Endothelial cell of hepatic sinusoid (primary cell): ENCODE measurements at regions not wholly inside any gene's neighbourhood (a gene's known extent, or its start where the extent isn't known, plus 50 kb on each side); places are given as distances from the start of the nearest gene placed in this dataset.

Experiments used
- in situ Hi-C: cut with HindIII; loops from 2 replicates; pipeline ENCODE4 v1.10.0; 2017; ENCODE audit warnings: low sequenced_read_pairs

DNA sequence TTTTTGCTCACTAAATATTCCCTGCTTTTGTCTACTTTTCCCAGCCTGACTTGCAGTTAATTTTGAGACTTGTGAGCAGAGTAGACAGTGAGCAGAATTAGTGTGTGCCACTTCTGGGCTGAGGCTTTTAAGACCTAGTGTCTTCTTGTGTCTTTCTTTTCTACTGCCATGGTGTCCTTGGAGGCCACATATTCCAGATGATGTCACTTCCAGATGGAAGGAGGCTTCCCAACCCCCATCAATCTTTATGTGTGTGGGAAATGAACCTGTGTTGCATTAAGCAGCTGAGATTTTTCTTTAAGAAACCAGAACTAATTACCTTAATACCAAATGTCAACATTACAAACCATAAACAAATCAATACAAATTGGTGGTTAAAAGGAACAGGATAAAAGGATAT is 774.7 kb upstream of the ROBO1 start:
- in situ Hi-C loops = no loop called here

DNA sequence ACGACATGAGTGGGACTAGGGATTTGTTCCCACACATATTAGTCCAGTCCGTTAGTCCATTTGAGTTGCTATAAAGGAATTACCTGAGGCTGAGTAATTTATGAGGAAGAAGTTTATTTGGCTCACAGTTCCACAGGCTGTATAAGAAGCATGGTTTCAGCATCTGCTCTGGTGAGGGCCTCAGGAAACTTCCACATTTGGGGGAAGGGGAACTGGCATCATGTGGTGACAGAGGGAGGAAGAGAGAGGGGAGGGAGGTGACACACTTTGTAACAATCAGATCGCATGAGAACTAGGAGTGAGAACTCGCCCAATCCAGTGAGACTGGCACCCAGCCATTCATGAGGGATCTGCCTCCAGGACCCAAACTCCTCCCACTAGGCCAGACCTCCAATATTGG is 769.9 kb upstream of the ROBO1 start:
- in situ Hi-C loops = no loop called here

DNA sequence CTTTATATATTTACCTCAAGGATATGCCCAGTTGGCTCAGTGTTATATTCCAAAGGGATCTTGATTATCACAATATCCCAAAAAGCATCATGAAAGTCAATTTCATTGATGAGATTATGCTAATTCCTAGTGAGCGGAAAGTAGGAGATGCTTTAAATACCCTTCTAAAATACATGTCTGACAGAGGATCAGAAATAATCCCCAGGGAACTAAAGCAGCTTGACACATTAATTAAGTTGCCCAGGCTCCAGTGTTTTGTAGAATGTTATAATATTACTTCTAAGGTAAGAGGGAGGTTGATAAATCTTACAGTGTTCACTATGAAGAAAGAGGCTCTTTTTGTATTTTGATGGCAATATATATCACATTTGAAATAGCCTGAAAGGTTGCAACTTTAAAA is 767.5 kb upstream of the ROBO1 start:
- in situ Hi-C loops = no loop called here

DNA sequence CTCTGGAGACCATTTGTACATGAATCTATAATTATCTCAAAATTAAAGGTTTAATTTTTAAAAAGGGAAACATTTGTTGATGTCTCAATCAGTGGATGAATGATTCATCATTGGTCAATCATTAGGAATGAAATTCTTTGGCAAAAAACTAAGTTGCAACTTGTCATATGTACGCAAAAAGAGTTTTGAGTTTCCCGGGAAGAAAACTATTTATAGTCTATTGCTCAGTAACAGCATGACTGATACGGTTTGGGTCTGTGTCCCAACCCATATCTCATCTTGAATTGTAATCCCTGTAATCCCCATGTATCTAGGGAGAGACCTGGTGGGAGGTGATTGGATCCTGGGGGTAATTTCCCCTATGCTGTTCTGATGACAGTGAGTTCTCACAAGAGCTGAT is 765.8 kb upstream of the ROBO1 start:
- in situ Hi-C loops = no loop called here

DNA sequence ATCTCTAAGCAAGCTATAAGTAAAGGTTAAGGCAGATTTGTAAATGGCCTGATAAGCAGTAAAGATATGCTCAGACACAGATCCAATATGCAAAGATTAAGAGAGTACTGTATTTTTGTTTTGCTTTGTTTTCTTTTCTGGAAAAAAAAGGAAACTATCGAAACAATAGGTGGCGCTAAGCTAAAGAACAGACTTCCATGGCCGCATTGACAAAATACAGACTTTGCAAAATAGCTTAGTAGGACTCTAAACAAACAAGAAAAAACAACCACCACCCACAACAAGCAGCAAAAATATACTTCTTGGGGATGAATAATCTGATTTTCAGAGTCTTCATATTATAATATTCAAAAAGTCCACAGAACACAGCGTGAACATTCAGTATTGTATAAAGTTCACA is 758.4 kb upstream of the ROBO1 start:
- in situ Hi-C loops = no loop called here

DNA sequence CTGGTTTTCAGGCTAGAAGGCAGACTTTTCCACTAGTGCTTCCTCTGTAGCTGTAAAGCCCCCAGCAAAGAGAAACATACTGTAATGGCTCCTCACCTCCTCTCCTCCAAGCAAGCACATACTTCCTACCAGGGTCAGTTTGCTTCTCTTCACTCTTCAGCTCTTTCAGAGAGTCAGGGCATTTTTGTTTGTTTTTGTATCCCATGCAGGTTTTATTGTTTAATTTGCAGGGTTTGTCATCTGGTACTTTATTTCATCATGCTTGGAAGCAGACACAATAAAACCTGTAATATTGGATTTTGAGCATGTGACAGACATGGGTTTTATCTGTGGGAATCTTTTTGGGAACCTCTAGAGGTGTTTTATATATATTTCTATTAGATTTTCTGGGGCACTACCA is 753.3 kb upstream of the ROBO1 start:
- in situ Hi-C loops = no loop called here

DNA sequence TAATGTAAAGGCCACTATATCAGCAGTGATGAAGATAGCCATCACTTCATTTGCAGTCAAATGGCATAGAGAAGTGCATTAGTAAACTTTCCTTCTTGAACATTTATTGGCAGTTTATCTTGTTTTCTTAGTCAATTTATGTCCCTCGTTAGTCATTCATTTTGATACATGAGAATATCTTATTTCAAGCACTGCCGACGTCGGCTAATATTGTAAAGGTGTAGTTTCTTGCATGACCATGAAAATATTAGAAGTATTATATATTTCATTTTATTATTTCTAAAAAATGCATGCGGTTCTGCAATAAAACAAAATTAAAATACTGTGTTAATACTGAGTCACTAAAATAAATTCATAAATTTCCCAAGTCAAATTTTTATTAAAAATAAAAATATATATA is 751.6 kb upstream of the ROBO1 start:
- in situ Hi-C loops = no loop called here

DNA sequence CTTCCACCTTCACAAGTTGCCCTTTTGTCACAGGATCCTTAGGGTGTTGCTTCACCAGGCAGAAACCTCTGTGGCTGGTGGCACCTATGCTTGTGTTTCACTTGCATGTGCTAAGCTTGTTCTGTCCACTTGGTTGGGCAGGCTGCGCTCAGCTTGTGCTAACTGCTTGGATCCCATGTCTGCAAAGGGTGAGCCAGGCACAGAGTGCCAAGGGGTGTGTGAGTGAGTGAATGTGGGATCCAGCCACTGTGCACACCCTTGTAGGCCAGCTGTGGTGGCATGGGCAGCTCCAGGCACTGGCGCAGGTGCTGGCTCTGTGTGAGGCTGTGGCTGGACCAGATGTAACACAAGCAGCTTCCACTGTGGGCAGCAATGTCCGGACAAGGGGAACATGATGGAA is 728.7 kb upstream of the ROBO1 start:
- in situ Hi-C loops = no loop called here

DNA sequence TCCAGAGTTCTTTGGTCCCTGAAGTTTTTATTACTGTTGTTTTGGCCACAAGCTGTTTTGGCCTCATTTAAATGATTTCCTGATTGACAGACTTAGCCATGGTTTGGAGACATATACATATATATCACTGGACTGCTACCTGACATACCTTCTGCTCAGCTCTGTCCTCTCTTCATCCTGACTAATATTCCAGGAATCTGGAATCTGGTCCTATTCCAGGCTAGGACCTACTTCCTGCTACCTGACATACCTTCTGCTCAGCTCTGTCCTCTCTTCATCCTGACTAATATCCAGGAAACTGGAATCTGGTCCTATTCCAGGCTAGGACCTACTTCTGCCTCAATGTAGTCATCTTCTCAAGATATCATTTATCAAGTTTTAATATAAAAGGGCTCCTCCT is 724.4 kb upstream of the ROBO1 start:
- in situ Hi-C loops = no loop called here

DNA sequence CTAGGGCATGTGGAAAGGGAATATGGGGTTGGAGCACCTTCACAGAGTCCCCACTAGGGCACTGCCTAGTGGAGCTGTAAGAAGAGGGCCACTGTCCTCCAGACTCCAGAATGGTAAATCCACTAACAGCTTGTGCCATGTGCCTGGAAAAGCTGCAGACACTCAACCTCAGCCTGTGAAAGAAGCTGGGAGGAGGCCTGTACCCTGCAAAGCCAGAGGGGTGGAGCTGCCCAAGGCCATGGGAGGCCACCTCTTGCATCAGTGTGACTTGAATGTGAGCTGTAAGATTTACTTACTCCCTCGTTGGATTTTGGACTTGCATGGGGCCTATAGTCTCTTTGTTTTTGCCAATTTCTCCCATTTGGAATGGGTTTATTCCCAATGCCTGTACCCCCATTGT is 705.2 kb upstream of the ROBO1 start:
- in situ Hi-C loops = no loop called here

DNA sequence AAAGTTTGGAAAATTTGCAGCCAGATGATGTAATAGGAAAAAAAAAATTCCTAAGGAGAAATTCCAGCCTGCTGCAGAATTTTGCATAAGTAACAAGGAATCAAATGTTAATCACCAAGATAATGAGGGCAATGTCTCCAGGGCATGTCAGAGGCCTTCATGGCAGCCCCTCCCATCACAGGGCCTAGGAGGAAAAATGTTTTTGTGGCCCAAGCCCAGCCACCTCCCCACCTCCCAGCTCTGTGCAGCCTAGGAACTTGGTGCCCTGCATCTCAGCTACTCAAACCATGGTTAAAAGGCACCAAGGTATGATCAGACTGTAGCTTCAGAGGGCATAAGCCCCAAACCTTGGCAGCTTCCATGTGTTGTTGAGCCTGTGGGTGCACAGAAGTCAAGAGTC is 704.7 kb upstream of the ROBO1 start:
- in situ Hi-C loops = no loop called here

DNA sequence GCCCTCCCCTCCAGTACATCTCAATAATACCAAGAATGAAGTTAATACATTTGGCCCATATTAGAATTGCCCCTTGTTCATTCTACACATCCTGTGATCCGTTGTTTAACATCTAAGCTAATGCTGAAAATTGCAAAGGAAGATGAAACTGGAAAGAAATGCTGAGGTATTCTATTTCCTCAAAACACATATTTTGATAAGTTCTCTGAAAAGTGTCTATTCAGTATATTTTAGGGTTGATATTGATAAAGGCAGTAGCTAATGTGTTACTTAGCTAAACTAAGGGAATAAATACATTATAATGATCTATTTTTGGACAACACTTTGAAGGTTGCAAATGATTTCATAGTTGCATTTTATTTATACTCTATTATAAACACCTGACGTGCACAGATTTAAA is 702.6 kb upstream of the ROBO1 start:
- in situ Hi-C loops = no loop called here

DNA sequence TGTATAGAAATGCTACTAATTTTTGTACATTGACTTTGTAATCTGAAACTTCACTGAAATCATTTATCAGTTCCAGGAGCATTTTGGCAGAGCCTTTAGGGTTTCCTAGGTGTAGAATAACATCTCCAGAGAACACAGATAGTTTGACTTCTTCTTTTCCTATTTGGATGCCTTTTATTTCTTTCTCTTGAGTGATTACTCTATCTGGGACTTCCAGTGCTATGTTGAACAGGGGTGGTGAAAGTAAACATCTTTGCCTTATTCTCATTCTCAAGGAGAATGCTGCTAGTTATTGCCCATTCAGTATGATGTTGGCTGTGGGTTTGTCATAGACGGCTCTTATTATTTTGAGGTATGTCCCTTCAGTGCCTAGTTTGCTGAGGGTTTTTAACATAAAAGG is 697.9 kb upstream of the ROBO1 start:
- in situ Hi-C loops = no loop called here

DNA sequence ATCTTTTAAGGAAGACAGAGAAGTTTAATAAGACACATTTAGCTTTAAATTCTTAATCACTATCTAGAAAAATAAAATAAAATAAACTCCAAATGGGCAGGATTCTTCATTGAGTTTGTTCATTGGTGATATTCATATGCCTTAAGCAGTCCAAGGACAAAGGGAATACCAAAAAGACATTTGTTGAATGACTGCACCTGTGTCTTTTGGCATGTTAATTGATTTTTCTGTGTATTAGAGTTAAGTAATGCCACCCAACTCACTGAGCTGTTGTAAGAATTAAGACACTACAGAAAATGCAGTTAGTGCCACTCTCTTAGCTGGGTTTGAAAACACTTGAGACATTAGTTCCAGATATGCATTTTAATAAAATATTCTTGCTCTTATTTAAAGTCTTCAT is 683.6 kb upstream of the ROBO1 start:
- in situ Hi-C loops = no loop called here

DNA sequence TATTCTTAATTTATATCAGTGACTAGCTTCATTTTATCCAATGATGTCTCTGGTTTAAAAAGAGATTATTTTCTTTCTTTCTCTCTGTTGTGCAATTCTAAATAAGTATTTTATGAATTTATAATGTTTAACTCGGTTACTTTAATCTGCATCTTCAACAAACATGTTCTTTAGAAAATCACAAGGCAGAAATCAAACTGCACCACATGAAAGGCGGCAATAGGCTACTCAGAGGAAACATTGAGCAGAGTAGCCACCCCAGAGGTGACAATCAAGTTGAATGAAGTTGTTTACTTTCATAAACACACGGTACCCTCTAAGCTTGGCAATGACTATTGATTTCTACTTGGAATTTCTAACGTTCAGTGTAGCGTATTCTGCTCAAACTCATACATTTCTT is 677.8 kb upstream of the ROBO1 start:
- in situ Hi-C loops = no loop called here

DNA sequence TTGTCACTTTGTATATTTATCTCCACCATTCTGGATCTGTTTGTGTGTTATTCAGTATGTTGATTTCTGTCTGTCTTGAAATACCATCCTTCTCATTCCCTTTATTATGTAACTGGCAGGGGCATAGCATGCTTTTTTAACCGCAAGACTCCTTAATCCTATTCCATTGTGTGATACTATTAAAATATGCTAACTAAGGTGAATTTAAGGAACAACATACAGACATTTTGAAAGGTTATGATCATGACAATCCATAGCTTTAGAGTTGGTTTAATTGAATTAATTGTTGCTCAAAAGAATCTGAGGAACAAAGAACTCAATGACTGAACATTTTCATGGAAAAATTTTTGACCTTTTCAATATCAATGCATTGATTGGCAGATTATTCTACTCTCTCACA is 677.3 kb upstream of the ROBO1 start:
- in situ Hi-C loops = no loop called here

DNA sequence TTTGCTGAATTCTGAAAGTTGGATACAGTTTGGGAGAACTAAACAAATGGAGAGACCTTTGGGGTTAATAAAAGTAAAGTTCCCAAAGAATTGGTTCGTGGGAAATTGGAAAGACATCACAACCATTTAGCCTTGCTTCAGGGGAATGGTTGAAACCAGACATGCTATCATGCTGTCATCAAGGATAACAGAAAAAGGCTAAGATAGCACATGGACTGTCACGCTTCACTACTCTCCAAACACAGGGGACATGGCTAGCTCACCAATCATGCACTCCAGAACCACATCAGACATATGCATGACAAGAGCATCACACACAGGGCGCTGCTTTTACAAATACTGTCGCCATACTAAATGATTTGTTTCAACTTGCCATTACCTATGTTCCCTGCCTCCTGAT is 671.7 kb upstream of the ROBO1 start:
- in situ Hi-C loops = no loop called here

DNA sequence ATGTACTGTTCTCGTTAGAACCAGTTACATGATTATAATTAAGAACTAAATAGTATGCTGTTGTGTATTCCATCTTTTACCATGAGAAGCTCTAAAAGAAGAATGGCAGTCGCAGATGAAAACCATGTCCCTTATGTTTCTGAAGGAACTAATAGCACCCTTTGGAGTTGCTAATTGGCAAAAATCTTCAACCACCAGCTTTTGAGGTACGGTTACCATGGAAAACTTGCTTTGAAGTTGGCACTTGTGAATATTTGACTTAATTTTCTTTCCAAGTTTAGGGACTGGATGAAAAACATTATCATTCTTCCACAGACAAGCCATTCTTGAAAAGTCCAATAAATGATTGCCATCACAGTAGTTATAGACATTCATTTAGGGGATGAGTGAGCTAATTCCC is 666.6 kb upstream of the ROBO1 start:
- in situ Hi-C loops = no loop called here

DNA sequence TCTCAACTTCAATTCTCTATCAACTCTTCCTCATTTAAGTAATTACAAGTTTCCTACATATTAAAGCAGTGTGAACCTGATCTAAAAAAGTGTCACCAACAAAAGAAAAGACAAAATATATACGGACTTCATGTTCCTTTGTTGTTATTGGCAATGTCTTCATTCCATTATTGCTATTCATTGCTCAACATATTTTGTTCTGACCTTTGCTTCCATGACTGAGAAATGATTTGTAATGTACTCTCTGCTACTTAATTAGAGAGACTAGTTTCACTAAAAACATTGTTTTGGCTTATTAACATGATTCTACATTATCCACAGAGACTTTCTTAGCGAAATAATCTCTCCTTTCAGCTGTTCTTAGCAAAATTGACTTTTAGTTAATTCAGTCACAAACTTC is 657.2 kb upstream of the ROBO1 start:
- in situ Hi-C loops = no loop called here

DNA sequence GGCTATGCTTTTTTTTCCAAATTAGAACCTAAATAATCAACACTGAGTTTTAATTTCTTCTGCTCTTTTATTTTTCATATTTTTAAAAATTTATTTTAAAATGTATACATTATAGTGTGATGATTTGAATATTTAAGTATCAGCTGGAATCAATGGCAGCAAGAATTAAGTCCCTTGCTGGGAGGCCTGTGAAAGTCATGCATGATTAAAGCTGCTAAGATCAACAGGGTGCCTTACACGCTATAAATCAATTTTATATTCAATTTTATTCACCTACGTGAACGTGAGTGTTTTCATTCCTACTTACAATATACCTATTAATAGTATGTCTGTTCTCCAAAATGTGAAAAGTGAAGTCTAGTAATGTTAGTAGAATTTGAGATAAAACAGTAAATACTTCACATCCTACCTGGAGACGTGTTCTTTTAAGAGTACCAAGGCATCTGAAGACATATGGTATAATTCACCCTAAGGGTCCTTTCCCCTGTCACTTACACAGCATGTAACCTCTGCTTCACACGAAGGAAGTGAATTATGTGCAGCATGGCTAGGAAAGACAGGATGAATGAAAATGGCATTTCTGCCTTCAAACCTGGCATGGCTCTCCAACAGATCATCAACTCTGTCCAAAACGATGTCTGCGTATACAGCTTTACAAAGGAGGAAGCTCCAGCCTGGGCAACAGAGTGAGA is 640.4 kb upstream of the ROBO1 start:
- in situ Hi-C loops = no loop called here

DNA sequence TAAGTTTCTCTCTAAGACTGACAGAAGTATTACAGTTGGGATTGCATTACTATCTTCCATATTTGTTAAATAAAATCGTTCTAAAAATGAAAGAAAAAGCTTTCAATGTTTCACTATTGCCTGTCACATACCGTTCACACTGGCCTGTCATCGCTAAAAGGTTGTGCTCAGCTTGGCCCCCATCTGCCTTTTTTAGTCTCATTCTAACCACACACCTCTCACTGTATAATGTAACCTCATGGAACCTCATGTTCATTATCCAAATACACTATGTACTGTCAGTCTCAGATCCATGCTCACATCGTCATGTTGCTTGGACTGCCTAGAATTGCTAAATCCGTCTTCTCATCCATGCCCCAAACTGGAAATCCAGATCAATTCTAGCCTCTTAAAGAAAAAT is 637.8 kb upstream of the ROBO1 start:
- in situ Hi-C loops = no loop called here

DNA sequence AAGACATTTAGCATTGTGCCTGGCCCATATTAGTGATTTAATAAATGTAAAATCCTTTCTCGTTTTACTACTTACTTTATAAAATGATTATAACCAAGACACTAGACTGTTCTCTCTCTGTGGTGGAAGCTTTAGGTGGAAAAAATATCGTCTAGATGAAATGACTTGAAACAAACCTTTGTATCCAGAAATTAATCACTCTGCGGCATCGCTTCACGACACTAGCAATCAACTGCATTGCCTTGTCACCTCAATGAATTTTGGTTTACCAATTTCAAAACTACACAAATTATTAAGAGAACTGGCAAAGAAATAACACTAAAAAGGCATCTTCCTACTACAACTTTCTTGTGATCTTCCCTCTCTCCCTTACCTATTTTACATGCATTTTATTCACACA is 627.2 kb upstream of the ROBO1 start:
- in situ Hi-C loops = no loop called here

DNA sequence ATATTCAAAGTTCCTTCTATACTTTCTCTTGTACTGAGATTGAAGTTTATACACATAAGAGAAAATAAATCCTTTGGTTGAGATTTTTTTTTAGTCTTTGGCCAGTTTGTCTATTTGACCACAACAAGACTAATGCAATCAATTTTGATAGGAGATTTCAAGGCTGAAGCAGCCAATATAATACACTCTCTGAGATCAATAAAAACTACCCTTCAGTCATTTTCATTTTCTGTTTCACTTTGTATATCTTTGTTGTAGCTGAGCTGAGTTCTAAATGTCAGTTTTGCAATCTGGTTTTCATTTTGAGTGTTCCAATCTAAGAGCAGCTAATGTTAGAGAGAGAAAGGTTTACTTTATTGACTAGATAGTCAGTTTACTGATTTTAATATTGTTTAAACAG is 623.8 kb upstream of the ROBO1 start:
- in situ Hi-C loops = no loop called here

DNA sequence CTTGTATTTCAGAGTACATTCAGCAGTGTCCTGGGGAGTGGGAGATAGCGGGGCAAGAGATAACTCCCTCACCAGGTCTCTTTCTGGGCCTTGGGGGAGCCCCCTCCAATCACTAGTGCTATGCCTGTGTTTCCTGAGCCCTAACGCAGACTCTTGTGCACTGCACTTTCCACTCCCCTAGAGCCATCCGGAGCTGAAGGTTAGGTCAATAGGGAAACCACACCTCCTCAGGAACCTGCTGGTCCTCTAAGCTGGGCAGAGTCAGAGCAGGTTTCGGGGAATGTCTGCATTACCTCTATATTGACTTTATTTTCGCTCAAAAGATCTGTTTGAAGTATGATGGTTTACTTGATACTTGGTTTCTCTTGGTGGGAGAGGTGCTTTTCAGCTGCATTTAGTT is 617.0 kb upstream of the ROBO1 start:
- in situ Hi-C loops = no loop called here
